ENCODE measurements at regions not wholly inside any gene's neighbourhood (a gene's known extent, or its start where the extent isn't known, plus 50 kb on each side); places are given as distances from the start of the nearest gene placed in this dataset.

- DNase-seq: no peak
Measured at GRCh38 chr9:23603311-23603710, 222.7 kb downstream of the ELAVL2 start.

GRCh38 chr9:23606107-23606506 is 219.9 kb downstream of the ELAVL2 start:
- no peak for DNase-seq

- DNase-seq: no peak
Measured at GRCh38 chr9:23608456-23608855, 217.6 kb downstream of the ELAVL2 start.

GRCh38 chr9:23611869-23612268 is 214.2 kb downstream of the ELAVL2 start:
- DNase-seq: no peak

- DNase-seq: no peak
Measured at GRCh38 chr9:23615569-23615968, 210.5 kb downstream of the ELAVL2 start.

- no peak for DNase-seq
Measured at GRCh38 chr9:23621188-23621587, 204.9 kb downstream of the ELAVL2 start.

GRCh38 chr9:23621924-23622323 is 204.1 kb downstream of the ELAVL2 start:
- DNase-seq: no peak

GRCh38 chr9:23622396-23622795 is 203.6 kb downstream of the ELAVL2 start:
- DNase-seq: no peak

GRCh38 chr9:23630488-23630887 is 195.6 kb downstream of the ELAVL2 start:
- no peak for DNase-seq

- no peak for DNase-seq
Measured at GRCh38 chr9:23635276-23635675, 190.8 kb downstream of the ELAVL2 start.

GRCh38 chr9:23636199-23636598 is 189.8 kb downstream of the ELAVL2 start:
- no peak for DNase-seq

GRCh38 chr9:23638011-23638410 is 188.0 kb downstream of the ELAVL2 start:
- no peak for DNase-seq

- no peak for DNase-seq
Measured at GRCh38 chr9:23638837-23639426, 187.1 kb downstream of the ELAVL2 start.
